ENCODE measurements at regions not wholly inside any gene's neighbourhood (a gene's known extent, or its start where the extent isn't known, plus 50 kb on each side); places are given as distances from the start of the nearest gene placed in this dataset.

DNA sequence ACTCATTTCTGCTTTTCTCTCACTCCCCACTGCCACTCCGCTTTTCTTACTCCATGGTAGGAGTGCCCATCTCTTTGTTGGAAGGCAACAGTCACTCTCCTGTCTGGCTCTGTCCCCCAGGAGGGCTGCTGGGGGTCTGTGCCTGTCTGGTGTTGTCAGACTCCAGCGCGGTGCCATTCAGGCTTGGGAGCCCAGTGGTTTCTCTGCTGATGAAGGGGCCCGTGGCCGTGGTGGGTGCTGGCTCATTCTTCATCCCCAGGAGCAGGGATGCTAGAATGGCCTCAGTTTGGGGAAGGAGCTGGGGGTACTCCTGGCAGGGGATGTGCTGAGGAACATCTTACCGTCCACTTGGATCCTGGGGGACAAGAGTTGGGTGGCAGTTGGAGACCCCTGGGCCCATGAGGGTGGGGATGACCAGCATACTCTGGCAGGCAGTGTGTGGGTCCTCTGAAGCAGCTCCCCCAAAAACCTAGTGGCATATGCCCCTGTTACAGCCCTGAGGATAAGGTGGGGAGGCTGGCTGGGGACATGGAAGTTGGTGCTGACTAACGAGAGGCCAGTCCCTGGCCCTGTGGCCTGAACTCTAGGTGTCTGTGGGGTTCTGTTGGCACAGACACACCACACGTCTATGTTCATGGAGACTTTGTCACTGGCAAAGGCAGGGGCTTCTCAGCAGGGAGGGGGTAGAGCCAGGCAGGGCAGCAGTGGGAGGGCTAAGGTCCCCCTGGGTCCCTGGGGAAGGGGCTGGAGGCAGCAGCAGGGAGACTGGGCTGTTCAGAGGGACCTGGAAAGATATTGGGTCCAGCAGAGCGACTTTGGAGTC is 102.8 kb upstream of the RET start:
- POLR2A ChIA-PET, result no interaction called here
- CTCF ChIA-PET, result no interaction called here
- Histone ChIP-seq H3K36me3 (ENCODE audit: control insufficient read depth, insufficient read depth, low read length) (no peaks in the 10 kb centered on the region), H3K27me3 (ENCODE audit: control insufficient read depth, insufficient read depth, low read length) (peaks cover 1% of the 10 kb centered on the region; the same call in 1 of the 2 replicates), H3K4me3 (ENCODE audit: low read depth, low read length) (no peak overlapping the region)
- DNase-seq (ENCODE audit: low read depth), result no peak
- TF ChIP-seq, protein P1, sequence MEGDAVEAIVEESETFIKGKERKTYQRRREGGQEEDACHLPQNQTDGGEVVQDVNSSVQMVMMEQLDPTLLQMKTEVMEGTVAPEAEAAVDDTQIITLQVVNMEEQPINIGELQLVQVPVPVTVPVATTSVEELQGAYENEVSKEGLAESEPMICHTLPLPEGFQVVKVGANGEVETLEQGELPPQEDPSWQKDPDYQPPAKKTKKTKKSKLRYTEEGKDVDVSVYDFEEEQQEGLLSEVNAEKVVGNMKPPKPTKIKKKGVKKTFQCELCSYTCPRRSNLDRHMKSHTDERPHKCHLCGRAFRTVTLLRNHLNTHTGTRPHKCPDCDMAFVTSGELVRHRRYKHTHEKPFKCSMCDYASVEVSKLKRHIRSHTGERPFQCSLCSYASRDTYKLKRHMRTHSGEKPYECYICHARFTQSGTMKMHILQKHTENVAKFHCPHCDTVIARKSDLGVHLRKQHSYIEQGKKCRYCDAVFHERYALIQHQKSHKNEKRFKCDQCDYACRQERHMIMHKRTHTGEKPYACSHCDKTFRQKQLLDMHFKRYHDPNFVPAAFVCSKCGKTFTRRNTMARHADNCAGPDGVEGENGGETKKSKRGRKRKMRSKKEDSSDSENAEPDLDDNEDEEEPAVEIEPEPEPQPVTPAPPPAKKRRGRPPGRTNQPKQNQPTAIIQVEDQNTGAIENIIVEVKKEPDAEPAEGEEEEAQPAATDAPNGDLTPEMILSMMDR (IDR thresholded peaks at IDR 0.05; ENCODE audit: insufficient read depth, low read depth, low read length), result no peak

DNA sequence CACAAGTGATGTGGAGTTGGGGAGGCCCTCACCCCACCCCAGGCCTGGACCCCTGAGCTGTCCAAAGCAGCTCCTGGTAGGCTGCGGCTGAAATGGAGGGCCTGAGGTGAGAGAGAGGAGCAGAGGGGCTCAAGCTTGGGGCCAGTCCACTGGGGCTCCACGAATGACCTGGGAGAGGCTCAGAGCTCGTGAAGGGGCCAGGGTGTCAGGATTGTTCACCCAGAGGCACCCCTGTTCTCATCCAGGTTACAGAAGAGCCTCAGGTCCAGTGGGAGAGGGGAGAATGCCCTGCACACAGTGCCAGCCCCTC is 102.2 kb upstream of the RET start:
- CTCF ChIA-PET, result no interaction called here
- TF ChIP-seq, protein P1 (IDR thresholded peaks at IDR 0.05; ENCODE audit: insufficient read depth, low read depth, low read length), result no peak
- Histone ChIP-seq H3K27me3 (ENCODE audit: control insufficient read depth, insufficient read depth, low read length) (peaks cover 1% of the 10 kb centered on the region; the same call in 1 of the 2 replicates), H3K4me3 (ENCODE audit: low read depth, low read length) (no peak overlapping the region), H3K36me3 (ENCODE audit: control insufficient read depth, insufficient read depth, low read length) (no peaks in the 10 kb centered on the region)
- DNase-seq (ENCODE audit: low read depth), result no peak
- POLR2A ChIA-PET, result no interaction called here

DNA sequence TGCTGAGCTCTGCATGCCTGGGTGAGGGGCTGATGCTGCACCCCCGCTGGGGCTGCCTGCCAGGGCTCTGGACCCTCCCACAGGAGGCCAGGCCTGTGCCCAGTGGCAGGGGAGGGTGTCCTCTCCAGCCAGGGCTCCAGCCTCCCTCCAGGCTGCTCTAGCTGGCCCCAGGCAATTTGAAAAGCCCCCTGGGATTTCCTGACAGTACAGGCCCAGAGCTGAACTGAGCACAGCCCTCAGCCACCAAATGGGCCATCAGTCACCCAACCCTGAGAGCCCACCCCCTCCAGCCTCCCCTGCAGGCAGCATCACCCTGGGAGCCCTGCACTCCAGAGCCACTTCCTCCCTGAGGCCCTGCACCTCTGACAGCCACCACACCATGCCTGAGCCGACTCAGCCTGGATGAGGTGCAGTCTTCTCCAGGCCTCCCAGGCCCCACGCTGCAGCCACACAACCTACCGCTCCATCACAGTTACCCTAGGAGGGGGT is 101.8 kb upstream of the RET start:
- TF ChIP-seq, protein P1 (IDR thresholded peaks at IDR 0.05; ENCODE audit: insufficient read depth, low read depth, low read length), result no peak
- POLR2A ChIA-PET, result no interaction called here
- Histone ChIP-seq H3K36me3 (ENCODE audit: control insufficient read depth, insufficient read depth, low read length) (no peaks in the 10 kb centered on the region), H3K27me3 (ENCODE audit: control insufficient read depth, insufficient read depth, low read length) (peaks cover 1% of the 10 kb centered on the region; the same call in 1 of the 2 replicates), H3K4me3 (ENCODE audit: low read depth, low read length) (no peak overlapping the region)
- CTCF ChIA-PET, result no interaction called here
- no peak for DNase-seq (ENCODE audit: low read depth)

DNA sequence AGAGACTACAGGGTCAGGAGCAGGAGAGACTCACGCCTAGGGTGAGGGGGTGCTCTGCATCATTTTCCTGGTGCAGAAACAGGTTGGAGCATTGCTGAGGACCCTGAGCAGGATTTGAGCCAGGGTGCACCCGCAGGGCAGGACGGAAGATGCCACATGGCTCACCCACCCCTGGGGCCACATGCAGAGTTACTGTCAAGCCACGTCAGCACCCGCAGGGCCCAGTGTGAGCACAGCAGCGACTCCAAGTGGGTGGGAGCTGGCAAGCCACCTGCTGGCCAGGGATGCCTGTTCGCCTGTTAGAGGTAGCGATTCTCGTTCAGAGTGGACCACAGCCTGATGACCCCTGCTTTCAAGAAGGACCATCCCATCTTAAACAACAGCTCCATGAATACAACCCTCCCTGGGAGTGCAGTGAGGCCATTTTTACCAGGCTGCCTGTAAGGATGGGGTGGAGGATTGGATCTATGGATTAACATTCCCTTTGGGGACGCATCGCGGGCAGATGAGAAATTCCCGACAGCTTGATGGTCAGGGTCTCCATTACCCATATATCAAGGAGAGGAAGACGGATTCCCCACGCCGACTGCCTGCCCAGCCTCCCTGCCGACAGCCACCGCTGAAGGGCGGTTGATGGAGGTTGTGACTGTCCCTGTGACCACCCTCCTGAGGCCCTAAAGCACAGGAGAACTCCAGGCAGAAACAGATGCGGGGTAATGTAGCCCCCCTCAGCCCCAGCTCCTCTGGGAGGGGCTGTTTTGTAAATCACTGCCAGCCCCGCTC is 101.1 kb upstream of the RET start:
- H3K27me3 ChIP-seq (ENCODE audit: control insufficient read depth, insufficient read depth, low read length), result peaks cover 1% of the 10 kb centered on the region; the same call in 1 of the 2 replicates
- no peak for DNase-seq (ENCODE audit: low read depth)
- no peak overlapping the region for H3K4me3 ChIP-seq (ENCODE audit: low read depth, low read length)
- POLR2A ChIA-PET, result no interaction called here
- TF ChIP-seq, protein P1 (IDR thresholded peaks at IDR 0.05; ENCODE audit: insufficient read depth, low read depth, low read length), result no peak
- CTCF ChIA-PET, result interaction anchor here (1.7 kb wide), 1 partner anchor 11 kb away, joined by 4 read pairs; no protein-coding TSS in a partner anchor
- H3K36me3 ChIP-seq (ENCODE audit: control insufficient read depth, insufficient read depth, low read length), result no peaks in the 10 kb centered on the region

DNA sequence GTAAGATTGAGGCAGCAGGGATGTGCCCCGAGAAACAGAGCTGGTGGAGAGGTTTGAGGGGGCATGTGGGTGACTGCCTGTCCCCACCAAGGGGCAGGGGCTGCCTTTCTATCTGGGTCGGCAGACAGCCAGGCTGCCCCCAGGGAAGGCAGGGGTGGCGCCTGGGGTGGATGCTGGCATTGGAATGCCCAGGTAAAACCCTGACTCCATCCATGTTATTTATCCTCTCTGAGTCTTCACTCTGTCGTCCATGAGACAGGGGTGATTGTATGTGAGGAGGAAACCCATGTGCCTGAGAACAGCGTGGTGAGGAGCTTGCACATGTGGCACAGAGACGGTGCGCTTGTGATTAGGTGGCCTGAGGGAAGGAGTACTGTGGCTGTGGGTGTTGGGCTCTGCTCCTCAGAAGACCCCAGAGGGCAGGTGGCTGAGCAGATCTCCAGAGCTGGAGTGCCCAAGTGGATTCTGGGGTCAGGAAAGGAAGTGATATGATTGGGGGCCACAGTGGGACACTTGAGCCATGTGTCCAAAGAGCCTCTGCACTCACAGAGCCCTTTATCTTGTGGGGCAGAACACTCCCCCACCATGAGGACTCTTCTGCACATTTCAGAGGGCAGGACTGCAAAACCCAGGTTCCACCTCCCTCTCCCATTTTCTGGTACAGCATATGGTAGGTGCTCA is 100.4 kb upstream of the RET start:
- ChIA-PET POLR2A (no interaction called here), CTCF (interaction anchor here (1.7 kb wide), 1 partner anchor 12 kb away, joined by 4 read pairs; no protein-coding TSS in a partner anchor)
- H3K36me3 ChIP-seq (ENCODE audit: control insufficient read depth, insufficient read depth, low read length), result no peaks in the 10 kb centered on the region
- TF ChIP-seq, protein P1 (IDR thresholded peaks at IDR 0.05; ENCODE audit: insufficient read depth, low read depth, low read length), result no peak
- peaks cover 1% of the 10 kb centered on the region; the same call in 1 of the 2 replicates for H3K27me3 ChIP-seq (ENCODE audit: control insufficient read depth, insufficient read depth, low read length)
- H3K4me3 ChIP-seq (ENCODE audit: low read depth, low read length), result no peak overlapping the region
- DNase-seq (ENCODE audit: low read depth), result no peak

Data from BJ (cell line).